ENCODE measurements at regions not wholly inside any gene's neighbourhood (a gene's known extent, or its start where the extent isn't known, plus 50 kb on each side); places are given as distances from the start of the nearest gene placed in this dataset.

DNA sequence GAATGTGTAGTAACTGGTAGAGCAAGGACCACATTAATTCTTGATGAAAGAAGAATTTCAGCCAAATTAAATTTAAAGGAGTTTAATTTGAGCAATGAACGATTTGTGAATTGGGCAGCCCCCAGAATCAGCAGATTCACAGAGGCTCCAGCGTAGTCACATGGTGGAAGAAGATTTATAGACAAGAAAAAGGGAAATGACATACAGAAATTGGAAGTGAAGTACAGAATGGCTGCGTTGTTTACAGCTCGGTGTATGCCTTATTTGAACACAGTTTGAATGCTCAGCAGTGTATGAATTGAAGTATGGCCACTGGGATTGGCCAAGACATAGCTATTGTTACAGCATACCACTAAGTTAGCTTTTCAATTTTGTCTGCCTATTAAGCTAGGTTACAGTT lies 173.6 kb upstream of the ARG1 start:
- TF ChIP-seq, protein P1, sequence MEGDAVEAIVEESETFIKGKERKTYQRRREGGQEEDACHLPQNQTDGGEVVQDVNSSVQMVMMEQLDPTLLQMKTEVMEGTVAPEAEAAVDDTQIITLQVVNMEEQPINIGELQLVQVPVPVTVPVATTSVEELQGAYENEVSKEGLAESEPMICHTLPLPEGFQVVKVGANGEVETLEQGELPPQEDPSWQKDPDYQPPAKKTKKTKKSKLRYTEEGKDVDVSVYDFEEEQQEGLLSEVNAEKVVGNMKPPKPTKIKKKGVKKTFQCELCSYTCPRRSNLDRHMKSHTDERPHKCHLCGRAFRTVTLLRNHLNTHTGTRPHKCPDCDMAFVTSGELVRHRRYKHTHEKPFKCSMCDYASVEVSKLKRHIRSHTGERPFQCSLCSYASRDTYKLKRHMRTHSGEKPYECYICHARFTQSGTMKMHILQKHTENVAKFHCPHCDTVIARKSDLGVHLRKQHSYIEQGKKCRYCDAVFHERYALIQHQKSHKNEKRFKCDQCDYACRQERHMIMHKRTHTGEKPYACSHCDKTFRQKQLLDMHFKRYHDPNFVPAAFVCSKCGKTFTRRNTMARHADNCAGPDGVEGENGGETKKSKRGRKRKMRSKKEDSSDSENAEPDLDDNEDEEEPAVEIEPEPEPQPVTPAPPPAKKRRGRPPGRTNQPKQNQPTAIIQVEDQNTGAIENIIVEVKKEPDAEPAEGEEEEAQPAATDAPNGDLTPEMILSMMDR (conservative IDR thresholded peaks at IDR 0.05; ENCODE audit: low read depth in 2 of 2) = no peak
- no peak for TF ChIP-seq CREB1 (CRISPR knock-in tag; IDR thresholded peaks at IDR 0.05; ENCODE audit: low read depth)
- no peak for TF ChIP-seq JUNB (IDR thresholded peaks at IDR 0.05; ENCODE audit: unreplicated experiment)
- TF ChIP-seq POLR2AphosphoS5 (IDR thresholded peaks at IDR 0.05; ENCODE audit: low read depth) = no peak

Measured in GM23338 (cell line).